Left lung (tissue), 4 donors: ENCODE measurements at regions not wholly inside any gene's neighbourhood (a gene's known extent, or its start where the extent isn't known, plus 50 kb on each side); places are given as distances from the start of the nearest gene placed in this dataset.

Experiments
- ATAC-seq: fragments of 200-7000 bp; cut with Tn5 transposase; one replicate; pipeline ENCODE4 v1.9.1; 2020; ENCODE audit warnings: moderate library complexity
- DNase-seq, 4 donors: peaks; one replicate each; pipeline ENCODE4 v3.0.0-alpha.2; 2013 to 2020
- H3K27ac ChIP-seq, 2 donors: fragments of 200-600 bp; sonication (generic) in 1 of 2; one replicate each; pipeline versions ENCODE4 v1.5.0 to v1.8.0; 2020 to 2021
- H3K27me3 ChIP-seq, 2 donors: fragments of 200-600 bp; sonication (generic) in 1 of 2; one replicate each; pipeline versions ENCODE4 v1.5.0 to v1.8.0; 2020 to 2021
- H3K36me3 ChIP-seq, 2 donors: fragments of 200-600 bp; sonication (generic) in 1 of 2; one replicate each; pipeline versions ENCODE4 v1.5.0 to v1.8.0; 2020 to 2021
- H3K4me1 ChIP-seq, 2 donors: fragments of 200-600 bp; one replicate each; pipeline ENCODE4 v1.8.0; 2021
- H3K4me3 ChIP-seq, 2 donors: fragments of 200-600 bp; sonication (generic) in 1 of 2; one replicate each; pipeline versions ENCODE4 v1.5.0 to v1.8.0; 2020 to 2021; ENCODE audit warnings: mild to moderate bottlenecking in 1 of 2
- H3K9me3 ChIP-seq, 2 donors: fragments of 200-600 bp; sonication (generic) in 1 of 2; one replicate each; pipeline versions ENCODE4 v1.5.0 to v1.8.0; 2020 to 2021
- intact Hi-C, 2 donors: fragments of 100-400 bp; cut with DNase I; formaldehyde crosslinking; loops; one replicate each; pipeline versions ENCODE4 v1.11.2 to v1.14.2; 2022
- TF ChIP-seq, protein P1 (sequence below), 2 donors: fragments of 200-600 bp; sonication (generic) in 1 of 2; IDR thresholded peaks; one replicate each; pipeline versions ENCODE4 v1.5.0 to v1.8.0; 2021; ENCODE audit warnings: antibody characterized with exemption in 2 of 2
- donor health status: DM: no; HTN: yes; CAD: no.
- donor health status: DM: no; HTN: no; CAD: no.

DNA sequence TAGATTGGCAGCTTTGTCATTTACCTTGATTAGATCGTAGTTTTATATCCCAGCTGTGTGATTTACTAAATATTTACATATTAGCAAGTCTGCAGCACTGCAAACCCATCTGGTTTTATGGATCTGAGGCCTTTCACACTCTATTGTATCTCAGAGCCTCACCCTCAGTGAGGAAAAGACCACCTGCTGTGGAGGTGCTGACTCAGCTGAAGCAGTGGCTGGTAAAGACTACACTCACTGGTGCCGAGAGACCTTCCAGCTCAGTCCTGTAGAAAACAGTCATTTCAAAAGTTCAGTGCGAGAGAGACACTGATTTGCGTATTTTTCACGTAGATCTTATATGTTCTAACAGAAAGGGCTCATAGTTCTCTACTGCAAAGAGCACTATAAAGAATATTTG is 307.8 kb upstream of the TPM1 start:
- no peaks in the 10 kb centered on the region for H3K4me1 ChIP-seq
- DNase-seq (no peak), ATAC-seq (no peak)
- no peaks in the 10 kb centered on the region for H3K9me3 ChIP-seq
- no peaks in the 10 kb centered on the region for H3K36me3 ChIP-seq
- intact Hi-C loops: no loop called here
- no peak overlapping the region for H3K27ac ChIP-seq
- H3K4me3 ChIP-seq: no peak overlapping the region
- no peaks in the 10 kb centered on the region for H3K27me3 ChIP-seq
- TF ChIP-seq, protein P1, sequence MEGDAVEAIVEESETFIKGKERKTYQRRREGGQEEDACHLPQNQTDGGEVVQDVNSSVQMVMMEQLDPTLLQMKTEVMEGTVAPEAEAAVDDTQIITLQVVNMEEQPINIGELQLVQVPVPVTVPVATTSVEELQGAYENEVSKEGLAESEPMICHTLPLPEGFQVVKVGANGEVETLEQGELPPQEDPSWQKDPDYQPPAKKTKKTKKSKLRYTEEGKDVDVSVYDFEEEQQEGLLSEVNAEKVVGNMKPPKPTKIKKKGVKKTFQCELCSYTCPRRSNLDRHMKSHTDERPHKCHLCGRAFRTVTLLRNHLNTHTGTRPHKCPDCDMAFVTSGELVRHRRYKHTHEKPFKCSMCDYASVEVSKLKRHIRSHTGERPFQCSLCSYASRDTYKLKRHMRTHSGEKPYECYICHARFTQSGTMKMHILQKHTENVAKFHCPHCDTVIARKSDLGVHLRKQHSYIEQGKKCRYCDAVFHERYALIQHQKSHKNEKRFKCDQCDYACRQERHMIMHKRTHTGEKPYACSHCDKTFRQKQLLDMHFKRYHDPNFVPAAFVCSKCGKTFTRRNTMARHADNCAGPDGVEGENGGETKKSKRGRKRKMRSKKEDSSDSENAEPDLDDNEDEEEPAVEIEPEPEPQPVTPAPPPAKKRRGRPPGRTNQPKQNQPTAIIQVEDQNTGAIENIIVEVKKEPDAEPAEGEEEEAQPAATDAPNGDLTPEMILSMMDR (IDR thresholded peaks at IDR 0.05): no peak

DNA sequence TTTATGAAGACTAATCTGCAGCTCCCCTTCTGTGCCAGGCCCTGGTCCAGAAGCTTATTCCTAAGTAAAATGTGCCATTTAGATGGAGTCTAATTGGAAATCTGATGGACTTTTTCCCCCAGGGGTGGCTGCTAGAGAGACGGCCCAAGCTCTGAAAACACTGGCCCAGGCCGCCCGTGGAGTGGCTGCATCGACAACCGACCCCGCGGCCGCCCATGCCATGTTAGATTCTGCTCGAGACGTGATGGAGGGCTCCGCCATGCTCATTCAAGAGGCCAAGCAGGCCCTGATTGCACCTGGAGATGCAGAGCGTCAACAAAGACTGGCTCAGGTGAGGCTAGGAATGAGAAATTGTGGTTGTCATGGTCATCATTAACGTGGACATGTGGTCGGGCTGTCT is 305.8 kb upstream of the TPM1 start:
- no peaks in the 10 kb centered on the region for H3K27me3 ChIP-seq
- ATAC-seq: no peak
- H3K4me1 ChIP-seq: no peaks in the 10 kb centered on the region
- no peak overlapping the region for H3K27ac ChIP-seq
- intact Hi-C loops: no loop called here
- TF ChIP-seq, protein P1 (IDR thresholded peaks at IDR 0.05): no peak
- no peak overlapping the region for H3K4me3 ChIP-seq
- H3K36me3 ChIP-seq: no peaks in the 10 kb centered on the region
- no peaks in the 10 kb centered on the region for H3K9me3 ChIP-seq
- DNase-seq: no peak

DNA sequence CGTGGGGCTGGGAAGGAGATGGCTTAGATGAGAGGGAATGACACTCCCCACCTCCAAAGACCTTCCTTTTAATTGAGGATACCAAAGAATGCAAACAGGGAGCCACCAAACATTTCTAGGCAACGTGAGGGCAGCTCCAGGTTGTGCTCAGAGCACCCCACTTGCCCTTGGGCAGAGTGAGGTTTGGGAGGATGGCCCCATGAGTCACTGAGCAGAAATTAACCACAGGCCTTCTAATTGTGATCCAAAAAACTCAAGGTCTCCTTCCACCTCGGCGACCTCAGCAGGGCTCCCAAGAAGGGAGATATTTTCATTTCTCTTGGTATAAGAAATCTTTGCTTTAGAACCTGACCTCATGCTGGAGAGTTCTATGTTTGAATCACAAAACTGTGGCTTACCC is 305.0 kb upstream of the TPM1 start:
- peaks cover 0 to 5% of the 10 kb centered on the region in 2 donors for H3K4me1 ChIP-seq
- no peak for DNase-seq
- H3K4me3 ChIP-seq: no peak overlapping the region
- no peaks in the 10 kb centered on the region for H3K27me3 ChIP-seq
- intact Hi-C loops: no loop called here
- no peaks in the 10 kb centered on the region for H3K9me3 ChIP-seq
- no peak for ATAC-seq
- TF ChIP-seq, protein P1 (IDR thresholded peaks at IDR 0.05): no peak
- H3K27ac ChIP-seq: no peak overlapping the region
- H3K36me3 ChIP-seq: no peaks in the 10 kb centered on the region

DNA sequence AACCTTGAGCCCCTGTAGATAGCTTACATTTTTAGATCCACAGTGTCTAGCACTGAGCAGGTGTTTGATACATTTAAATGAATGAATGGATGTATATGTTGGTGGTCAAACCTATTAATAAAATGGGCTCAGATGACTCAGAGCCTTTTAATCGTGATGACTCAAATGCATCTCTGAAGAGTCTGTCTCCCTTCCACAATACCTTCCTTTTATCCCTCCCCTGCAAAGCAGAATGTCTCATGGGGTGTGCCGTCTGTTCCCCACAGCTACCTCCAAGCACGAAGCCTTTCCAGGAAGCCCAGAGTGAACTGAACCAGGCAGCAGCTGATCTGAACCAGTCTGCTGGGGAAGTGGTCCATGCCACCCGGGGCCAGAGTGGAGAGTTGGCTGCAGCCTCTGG is 303.5 kb upstream of the TPM1 start:
- Histone ChIP-seq H3K4me3 (no peak overlapping the region), H3K4me1 (peaks cover 0 to 5% of the 10 kb centered on the region in 2 donors), H3K9me3 (no peaks in the 10 kb centered on the region), H3K27me3 (no peaks in the 10 kb centered on the region), H3K27ac (no peak overlapping the region), H3K36me3 (no peaks in the 10 kb centered on the region)
- TF ChIP-seq, protein P1 (IDR thresholded peaks at IDR 0.05): no peak
- DNase-seq: no peak
- no peak for ATAC-seq
- intact Hi-C loops: no loop called here

- DNase-seq: no peak
- TF ChIP-seq, protein P1 (IDR thresholded peaks at IDR 0.05): no peak
- intact Hi-C loops: no loop called here
- Histone ChIP-seq H3K4me3 (no peak overlapping the region), H3K27ac (no peak overlapping the region), H3K4me1 (peaks cover 0 to 5% of the 10 kb centered on the region in 2 donors), H3K36me3 (no peaks in the 10 kb centered on the region), H3K27me3 (no peaks in the 10 kb centered on the region), H3K9me3 (no peaks in the 10 kb centered on the region)
- ATAC-seq: no peak
Measured at GRCh38 chr15:62739507-62739906, 303.0 kb upstream of the TPM1 start.
